Activated B cell treated with CpG ODN at 0.5 μM for 24 hours (primary cell): ENCODE measurements at regions not wholly inside any gene's neighbourhood (a gene's known extent, or its start where the extent isn't known, plus 50 kb on each side); places are given as distances from the start of the nearest gene placed in this dataset.

ENCODE experiments used
- ATAC-seq: fragments of 200-7000 bp; cut with Tn5 transposase; one replicate; pipeline ENCODE4 v1.10.0; 2021; ENCODE audit warnings: low read depth, mild to moderate bottlenecking, moderate library complexity
- CTCF ChIA-PET: fragments of 350-600 bp; sonication (Branson Sonifier 250); formaldehyde crosslinking; loops from one replicate; lab custom pipeline; 2021; ENCODE audit warnings: antibody characterized with exemption; lab: Charles Lee
- POLR2A ChIA-PET: fragments of 350-600 bp; sonication (Branson Sonifier 250); formaldehyde crosslinking; loops from one replicate; lab custom pipeline; 2021; ENCODE audit warnings: antibody characterized with exemption; lab: Charles Lee
- DNase-seq: peaks from one replicate; pipeline ENCODE4 v3.0.0; 2022
- H3K27ac Mint-ChIP-seq: one replicate; pipeline ENCODE4 v1.8.0; 2020; ENCODE audit warnings: mixed read lengths
- H3K27me3 Mint-ChIP-seq: one replicate; pipeline ENCODE4 v1.8.0; 2021; ENCODE audit warnings: mixed read lengths
- H3K36me3 Mint-ChIP-seq: one replicate; pipeline ENCODE4 v1.8.0; 2021; ENCODE audit warnings: low read depth, mixed read lengths
- H3K4me1 Mint-ChIP-seq: one replicate; pipeline ENCODE4 v1.8.0; 2021; ENCODE audit warnings: mixed read lengths
- H3K4me3 Mint-ChIP-seq: one replicate; pipeline ENCODE4 v1.8.0; 2020; ENCODE audit warnings: mild to moderate bottlenecking, mixed read lengths
- H3K9me3 Mint-ChIP-seq: one replicate; pipeline ENCODE4 v1.8.0; 2020; ENCODE audit warnings: mixed read lengths
- intact Hi-C: fragments of 100-400 bp; cut with micrococcal nuclease; formaldehyde crosslinking; loops from one replicate; pipeline ENCODE4 v1.15.1; 2024
- TF ChIP-seq, protein P1 (sequence below): fragments of 200-600 bp; IDR thresholded peaks from one replicate; pipeline ENCODE4 v1.8.0; 2022; ENCODE audit warnings: antibody characterized with exemption, mild to moderate bottlenecking

DNA sequence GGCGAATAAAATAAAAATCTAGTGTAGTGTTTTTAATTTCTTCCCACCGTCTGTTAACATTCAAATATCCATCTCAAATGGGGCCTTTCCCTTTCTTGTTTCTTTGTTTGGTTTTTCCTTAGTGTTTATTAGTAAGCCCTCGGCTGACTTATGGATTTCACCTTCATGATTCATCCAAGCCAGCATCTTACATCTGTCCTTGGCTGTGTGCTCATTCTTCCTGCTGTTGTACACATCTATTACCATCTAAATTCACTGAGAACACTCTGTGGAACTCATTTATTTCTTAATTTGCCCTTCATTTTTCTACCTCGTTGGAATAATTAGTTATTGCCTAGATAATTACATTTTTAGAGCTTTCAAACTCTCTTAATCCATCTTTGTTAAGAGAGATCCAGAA, 84.9 kb downstream of the SPCS3 start:
- Mint-ChIP-seq H3K4me3 (no peak overlapping the region), H3K9me3 (peaks cover 3% of the 10 kb centered on the region), H3K27me3 (no peaks in the 10 kb centered on the region), H3K36me3 (no peaks in the 10 kb centered on the region), H3K27ac (no peak overlapping the region), H3K4me1 (no peaks in the 10 kb centered on the region)
- ATAC-seq (no peak), DNase-seq (no peak)
- TF ChIP-seq, protein P1, sequence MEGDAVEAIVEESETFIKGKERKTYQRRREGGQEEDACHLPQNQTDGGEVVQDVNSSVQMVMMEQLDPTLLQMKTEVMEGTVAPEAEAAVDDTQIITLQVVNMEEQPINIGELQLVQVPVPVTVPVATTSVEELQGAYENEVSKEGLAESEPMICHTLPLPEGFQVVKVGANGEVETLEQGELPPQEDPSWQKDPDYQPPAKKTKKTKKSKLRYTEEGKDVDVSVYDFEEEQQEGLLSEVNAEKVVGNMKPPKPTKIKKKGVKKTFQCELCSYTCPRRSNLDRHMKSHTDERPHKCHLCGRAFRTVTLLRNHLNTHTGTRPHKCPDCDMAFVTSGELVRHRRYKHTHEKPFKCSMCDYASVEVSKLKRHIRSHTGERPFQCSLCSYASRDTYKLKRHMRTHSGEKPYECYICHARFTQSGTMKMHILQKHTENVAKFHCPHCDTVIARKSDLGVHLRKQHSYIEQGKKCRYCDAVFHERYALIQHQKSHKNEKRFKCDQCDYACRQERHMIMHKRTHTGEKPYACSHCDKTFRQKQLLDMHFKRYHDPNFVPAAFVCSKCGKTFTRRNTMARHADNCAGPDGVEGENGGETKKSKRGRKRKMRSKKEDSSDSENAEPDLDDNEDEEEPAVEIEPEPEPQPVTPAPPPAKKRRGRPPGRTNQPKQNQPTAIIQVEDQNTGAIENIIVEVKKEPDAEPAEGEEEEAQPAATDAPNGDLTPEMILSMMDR = no peak
- intact Hi-C loops = no loop called here
- CTCF ChIA-PET = no interaction called here
- POLR2A ChIA-PET = no interaction called here

DNA sequence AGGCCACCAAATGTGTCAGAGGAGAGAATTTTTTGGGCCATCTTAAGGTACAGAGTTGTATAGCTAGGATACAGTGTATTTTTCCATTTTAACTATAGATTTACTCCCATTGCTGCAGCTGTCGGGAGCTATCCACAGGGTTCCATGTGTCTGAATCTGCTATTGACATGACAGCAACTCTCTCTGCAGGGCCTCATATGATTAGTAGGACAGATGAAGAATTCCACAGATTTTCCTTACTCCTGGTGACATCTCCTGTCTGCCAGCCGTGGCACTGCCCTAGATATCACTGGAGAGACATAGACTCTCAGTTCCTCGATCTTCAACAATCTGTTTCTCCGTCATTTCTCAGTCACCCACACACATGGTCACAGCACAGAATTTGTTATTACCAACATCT, 86.5 kb downstream of the SPCS3 start:
- ChIA-PET CTCF (no interaction called here), POLR2A (no interaction called here)
- H3K27ac Mint-ChIP-seq = no peak overlapping the region
- H3K9me3 Mint-ChIP-seq = no peaks in the 10 kb centered on the region
- H3K27me3 Mint-ChIP-seq = no peaks in the 10 kb centered on the region
- TF ChIP-seq, protein P1 = no peak
- no peaks in the 10 kb centered on the region for H3K4me1 Mint-ChIP-seq
- intact Hi-C loops = no loop called here
- H3K4me3 Mint-ChIP-seq = no peak overlapping the region
- DNase-seq (no peak), ATAC-seq (no peak)
- H3K36me3 Mint-ChIP-seq = no peaks in the 10 kb centered on the region

- DNase-seq = no peak
- ATAC-seq = no peak
- TF ChIP-seq, protein P1 = no peak
- CTCF ChIA-PET = no interaction called here
- Mint-ChIP-seq H3K4me3 (no peak overlapping the region), H3K27ac (no peak overlapping the region), H3K4me1 (no peaks in the 10 kb centered on the region), H3K36me3 (no peaks in the 10 kb centered on the region), H3K27me3 (no peaks in the 10 kb centered on the region), H3K9me3 (no peaks in the 10 kb centered on the region)
- POLR2A ChIA-PET = no interaction called here
- intact Hi-C loops = no loop called here
Observed at GRCh38 chr4:176406736-176407135, 87.0 kb downstream of the SPCS3 start.

GRCh38 chr4:176409627-176410026, 89.9 kb downstream of the SPCS3 start:
- ChIA-PET CTCF (no interaction called here), POLR2A (no interaction called here)
- Mint-ChIP-seq H3K36me3 (no peaks in the 10 kb centered on the region), H3K27ac (no peak overlapping the region), H3K9me3 (no peaks in the 10 kb centered on the region), H3K4me1 (no peaks in the 10 kb centered on the region), H3K27me3 (no peaks in the 10 kb centered on the region), H3K4me3 (no peak overlapping the region)
- TF ChIP-seq, protein P1 = no peak
- intact Hi-C loops = no loop called here
- no peak for ATAC-seq
- no peak for DNase-seq

DNA sequence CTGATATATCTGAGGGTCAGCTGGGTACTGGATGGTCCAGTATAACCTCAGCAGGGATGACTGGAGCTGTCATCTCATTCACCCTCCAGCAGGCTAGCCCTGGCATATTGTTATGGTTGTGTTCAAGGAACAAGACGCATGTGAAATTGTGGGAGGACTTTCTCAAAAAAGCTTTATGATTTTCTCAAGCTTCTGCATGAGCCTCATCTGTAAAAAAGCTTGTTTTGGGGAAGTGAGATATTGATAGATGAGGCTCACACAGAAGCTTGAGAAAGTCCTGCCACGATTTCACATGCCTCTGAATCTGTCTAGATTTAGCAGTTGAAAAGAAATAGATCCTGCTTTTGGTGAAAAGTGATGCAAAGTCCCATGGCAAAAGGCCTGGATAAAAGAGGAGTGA, 93.4 kb downstream of the SPCS3 start:
- Mint-ChIP-seq H3K27ac (no peak overlapping the region), H3K27me3 (peaks cover 6% of the 10 kb centered on the region), H3K9me3 (no peaks in the 10 kb centered on the region), H3K4me3 (no peak overlapping the region), H3K36me3 (no peaks in the 10 kb centered on the region), H3K4me1 (no peaks in the 10 kb centered on the region)
- DNase-seq = no peak
- ATAC-seq = no peak
- intact Hi-C loops = no loop called here
- ChIA-PET CTCF (no interaction called here), POLR2A (no interaction called here)
- TF ChIP-seq, protein P1 = no peak
